Fibroblast of peridontal ligament (primary cell): ENCODE measurements at regions not wholly inside any gene's neighbourhood (a gene's known extent, or its start where the extent isn't known, plus 50 kb on each side); places are given as distances from the start of the nearest gene placed in this dataset.
"Not testable (repeated sequence)": the region's sequence is repeated elsewhere in the genome, so short reads cannot be mapped to it uniquely, and the experiment has no call there.

ENCODE experiments used
- DNase-seq: peaks from one replicate; pipeline ENCODE4 v3.0.0-alpha.2; 2010; ENCODE audit errors: extremely low read depth

- DNase-seq = no peak
Observed at GRCh38 chr22:47902646-47903180, 1140.3 kb downstream of the TBC1D22A start.

- DNase-seq = no peak
Observed at GRCh38 chr22:47901911-47902310, 1139.5 kb downstream of the TBC1D22A start.

- no peak for DNase-seq
Observed at GRCh38 chr22:47899894-47900293, 1137.4 kb downstream of the TBC1D22A start.

GRCh38 chr22:47898946-47899345 lies 1136.5 kb downstream of the TBC1D22A start:
- no peak for DNase-seq

- DNase-seq = no peak
Observed at GRCh38 chr22:47891609-47892008, 1129.2 kb downstream of the TBC1D22A start.

GRCh38 chr22:47888817-47889216 lies 1126.4 kb downstream of the TBC1D22A start:
- no peak for DNase-seq

GRCh38 chr22:47884775-47885174 lies 1122.3 kb downstream of the TBC1D22A start:
- DNase-seq = no peak

GRCh38 chr22:47884200-47884599 lies 1121.8 kb downstream of the TBC1D22A start:
- no peak for DNase-seq

- no peak for DNase-seq
Observed at GRCh38 chr22:47883757-47884156, 1121.3 kb downstream of the TBC1D22A start.

GRCh38 chr22:47879346-47879745 lies 1116.9 kb downstream of the TBC1D22A start:
- DNase-seq = no peak

GRCh38 chr22:47878460-47878859 lies 1116.0 kb downstream of the TBC1D22A start:
- DNase-seq = no peak

GRCh38 chr22:47872761-47873535 lies 1110.5 kb downstream of the TBC1D22A start:
- DNase-seq = no peak

GRCh38 chr22:47865626-47866025 lies 1103.2 kb downstream of the TBC1D22A start:
- DNase-seq = no peak

- DNase-seq = no peak
Observed at GRCh38 chr22:47862394-47862793, 1099.9 kb downstream of the TBC1D22A start.

- DNase-seq = not testable (repeated sequence)
Observed at GRCh38 chr22:47860907-47861306, 1098.5 kb downstream of the TBC1D22A start.

- no peak for DNase-seq
Observed at GRCh38 chr22:47859881-47860525, 1097.6 kb downstream of the TBC1D22A start.

GRCh38 chr22:47858773-47859306 lies 1096.4 kb downstream of the TBC1D22A start:
- no peak for DNase-seq

GRCh38 chr22:47854680-47855079 lies 1092.2 kb downstream of the TBC1D22A start:
- no peak for DNase-seq

- DNase-seq = no peak
Observed at GRCh38 chr22:47854251-47854650, 1091.8 kb downstream of the TBC1D22A start.

GRCh38 chr22:47853750-47854149 lies 1091.3 kb downstream of the TBC1D22A start:
- DNase-seq = no peak

GRCh38 chr22:47851586-47851985 lies 1089.1 kb downstream of the TBC1D22A start:
- no peak for DNase-seq

GRCh38 chr22:47850644-47851151 lies 1088.2 kb downstream of the TBC1D22A start:
- DNase-seq = no peak

GRCh38 chr22:47849576-47849975 lies 1087.1 kb downstream of the TBC1D22A start:
- no peak for DNase-seq
